KBM-7 (cell line): ENCODE measurements at regions not wholly inside any gene's neighbourhood (a gene's known extent, or its start where the extent isn't known, plus 50 kb on each side); places are given as distances from the start of the nearest gene placed in this dataset.
A peak's percentile ranks its signal among the peaks of the same experiment; 100 is the strongest.
"Not testable (repeated sequence)": the region's sequence is repeated elsewhere in the genome, so short reads cannot be mapped to it uniquely, and the experiment has no call there.

Experiments used
- DNase-seq: peaks from one replicate; pipeline ENCODE4 v3.0.0-alpha.2; 2015
- in situ Hi-C: fragments of 300-500 bp; cut with MboI; formaldehyde crosslinking; loops from 2 replicates; pipeline ENCODE4 v1.14.3; 2020; ENCODE audit warnings: low sequenced_read_pairs, low pct_unique_long_range_greater_than_20kb, mixed read lengths

DNA sequence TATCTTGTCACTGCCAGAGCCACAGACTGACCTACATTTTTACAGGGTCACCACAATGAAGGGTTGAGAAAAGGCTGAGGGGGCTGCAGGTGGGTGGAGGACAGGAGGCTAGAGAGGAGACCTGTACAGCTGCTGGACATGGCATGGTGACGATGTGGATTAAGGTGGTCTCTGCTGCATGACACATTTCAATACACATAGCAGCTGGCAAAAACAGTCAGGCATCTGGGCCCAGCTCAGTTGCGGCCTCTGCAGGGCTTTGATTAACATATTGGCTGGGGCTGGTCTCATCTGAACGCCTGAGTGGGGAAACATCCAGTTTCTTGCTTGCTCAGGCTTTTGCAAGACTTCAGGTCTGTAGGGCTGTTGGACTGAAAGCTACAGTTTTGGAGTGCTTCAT, 265.4 kb upstream of the FOXF1 start:
- no peak for DNase-seq
- in situ Hi-C loops = no loop called here

DNA sequence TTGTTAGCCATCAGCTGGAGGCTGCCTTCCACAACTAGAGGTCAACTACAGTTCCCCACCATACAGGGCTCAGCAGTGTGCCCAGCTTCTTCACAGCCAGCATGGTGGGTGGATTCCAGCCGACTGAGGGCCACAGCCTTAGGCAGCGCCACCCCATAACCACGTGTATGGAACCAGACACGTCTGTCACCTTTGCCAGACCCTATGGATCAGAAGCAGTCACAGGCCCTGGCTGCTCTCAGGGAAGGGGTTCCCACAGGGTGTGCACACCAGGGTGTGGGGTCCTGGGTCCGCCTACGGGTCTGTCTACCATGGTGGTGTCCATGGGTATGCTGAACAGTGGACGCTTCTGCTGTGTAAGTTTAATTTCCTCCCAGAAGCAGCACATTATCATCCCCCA, 265.0 kb upstream of the FOXF1 start:
- DNase-seq = no peak
- in situ Hi-C loops = no loop called here

DNA sequence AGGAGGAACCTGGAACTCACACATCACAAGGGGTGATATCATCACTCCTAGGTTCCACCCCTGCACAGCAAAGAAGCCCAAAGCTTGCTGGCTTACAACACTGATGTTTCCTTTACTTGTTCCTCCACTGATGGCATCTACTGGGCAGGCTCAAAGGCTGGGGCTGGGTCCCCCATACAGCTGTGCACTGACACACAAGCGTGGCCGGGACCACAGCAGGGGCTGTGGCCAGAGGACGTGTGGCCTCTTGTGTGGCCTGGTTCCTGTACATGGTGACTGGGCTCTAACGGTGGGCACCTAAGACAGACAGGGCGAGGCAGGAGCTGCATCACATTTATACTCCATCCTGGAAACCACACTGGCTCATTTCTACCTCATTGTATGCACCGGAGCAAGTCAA, 264.4 kb upstream of the FOXF1 start:
- no peak for DNase-seq

DNA sequence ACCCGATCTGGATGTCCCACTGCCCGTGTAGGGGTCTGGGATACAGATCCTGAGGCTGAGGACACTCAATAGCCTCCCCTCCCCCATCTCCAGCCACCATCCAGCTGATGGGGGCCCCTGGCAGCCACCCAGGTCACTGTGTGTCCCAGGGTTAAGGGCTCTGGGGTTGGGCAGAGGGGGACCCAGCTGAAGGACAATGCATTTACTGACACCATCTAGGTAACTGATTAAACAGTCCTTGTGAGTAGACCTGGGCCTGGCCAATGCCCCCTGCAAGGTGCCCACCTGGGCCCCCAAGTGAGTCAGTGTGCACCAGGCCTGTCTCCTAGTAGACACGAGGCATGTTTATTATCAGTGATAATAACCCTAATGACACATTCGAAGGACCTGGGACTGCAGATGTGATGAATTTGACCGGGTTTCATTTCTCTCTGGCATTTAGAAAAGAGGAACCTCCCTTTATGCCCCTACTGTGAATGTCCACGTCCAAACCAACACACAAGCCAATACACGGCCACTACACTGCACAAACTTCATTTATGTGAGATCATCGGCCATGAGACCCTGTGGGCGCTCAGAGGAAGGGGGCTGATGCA, 261.9 kb upstream of the FOXF1 start:
- in situ Hi-C loops = no loop called here
- DNase-seq = no peak

More for the DNA sequence above, 264.4 kb upstream of the FOXF1 start:
- in situ Hi-C loops = no loop called here

DNA sequence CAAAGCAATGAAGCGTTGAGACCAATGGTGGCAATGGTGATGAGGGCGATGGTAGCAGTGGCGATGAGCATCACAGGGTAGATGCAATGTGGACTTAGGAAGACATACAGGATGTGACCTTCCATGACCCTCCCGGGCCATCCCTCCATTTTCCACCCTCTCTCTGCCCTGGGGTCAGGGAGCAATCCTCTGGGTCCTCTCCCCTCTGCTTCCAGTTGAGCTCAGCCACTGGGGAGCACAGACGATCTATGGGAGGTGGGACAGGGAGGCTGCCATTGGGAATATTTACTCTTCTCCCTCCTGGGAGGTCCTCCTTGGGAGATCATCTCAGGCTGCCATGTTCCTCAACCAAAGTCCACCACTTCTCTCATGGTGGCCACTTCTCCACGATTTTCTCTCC, 260.7 kb upstream of the FOXF1 start:
- in situ Hi-C loops = no loop called here
- DNase-seq = no peak

DNA sequence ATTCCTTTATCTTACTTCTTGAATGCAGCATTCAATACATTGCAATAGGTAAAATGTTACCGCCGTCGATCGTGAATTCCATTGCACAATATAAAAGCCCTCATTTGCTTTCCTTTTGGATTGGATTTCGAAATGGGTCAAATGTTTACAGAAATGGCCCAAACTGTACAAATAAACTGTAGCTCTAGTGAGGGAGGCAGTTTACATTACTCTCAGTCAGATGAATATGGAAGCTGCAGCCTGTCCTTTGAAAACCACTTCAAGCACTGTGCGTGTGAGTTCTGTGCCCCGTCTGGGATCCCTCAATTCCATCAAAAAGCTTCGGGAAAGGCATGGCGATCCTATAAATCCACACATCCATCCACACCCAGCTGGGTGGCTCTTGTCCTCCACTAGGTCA, 258.6 kb upstream of the FOXF1 start:
- in situ Hi-C loops = no loop called here
- DNase-seq = no peak

DNA sequence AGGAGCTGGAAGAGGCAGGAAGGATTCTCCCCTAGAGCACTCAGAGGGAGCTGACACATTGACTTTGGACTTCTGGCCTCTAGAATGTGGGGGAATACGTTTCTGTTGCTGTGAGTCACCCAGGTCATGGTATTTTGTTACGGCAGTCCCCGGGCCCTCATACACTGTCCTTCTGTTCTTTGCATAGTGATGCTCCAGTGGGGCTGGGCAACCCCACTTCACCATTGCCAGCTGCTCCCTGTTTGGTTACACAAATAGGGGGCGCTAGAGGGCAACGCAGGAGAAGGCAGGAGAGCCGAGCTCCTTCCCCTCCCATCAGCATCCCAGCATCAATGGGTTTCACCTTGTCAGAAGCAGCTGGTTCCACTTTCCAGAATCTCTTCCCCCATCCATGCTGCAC, 257.7 kb upstream of the FOXF1 start:
- peak; percentile 10 for DNase-seq
- in situ Hi-C loops = no loop called here

DNA sequence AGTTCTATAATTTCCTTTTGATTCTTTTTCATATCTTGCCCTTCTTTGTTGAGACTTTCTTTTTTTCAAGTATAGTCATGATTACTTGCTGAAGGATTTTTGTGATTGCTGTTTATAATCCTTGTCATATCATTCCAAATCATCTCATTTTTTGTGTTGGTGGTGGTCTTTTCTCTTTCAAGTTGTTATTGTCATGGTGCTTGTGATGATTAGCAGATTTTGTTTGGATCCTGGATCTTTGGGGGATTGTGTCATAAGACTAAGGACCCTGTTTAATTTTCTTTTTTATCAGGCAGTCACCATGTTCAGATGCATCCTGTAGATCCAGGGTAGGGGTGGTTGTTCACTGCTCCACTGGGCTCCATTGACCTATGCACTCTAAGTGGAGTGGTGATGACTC, 254.4 kb upstream of the FOXF1 start:
- in situ Hi-C loops = no loop called here
- DNase-seq = no peak

DNA sequence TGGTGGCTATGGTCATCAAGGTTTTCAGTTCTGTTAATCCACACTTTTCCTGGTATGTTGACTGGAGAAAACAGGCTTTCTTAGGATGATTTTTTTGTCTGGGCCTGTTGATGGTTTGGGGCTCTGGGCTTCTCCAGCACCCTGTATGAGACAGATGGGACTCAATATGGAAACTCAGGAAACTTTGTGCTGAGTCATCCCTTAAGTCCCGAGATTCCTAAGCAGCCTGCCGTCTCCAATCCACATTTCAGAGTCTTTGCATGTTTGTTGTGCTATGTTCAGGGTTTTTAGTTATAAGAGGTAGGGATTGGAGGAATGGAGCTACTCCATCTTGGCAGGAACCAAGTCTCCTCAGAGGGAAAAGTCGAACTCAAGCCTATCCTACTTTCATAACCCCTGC, 253.3 kb upstream of the FOXF1 start:
- in situ Hi-C loops = no loop called here
- no peak for DNase-seq

DNA sequence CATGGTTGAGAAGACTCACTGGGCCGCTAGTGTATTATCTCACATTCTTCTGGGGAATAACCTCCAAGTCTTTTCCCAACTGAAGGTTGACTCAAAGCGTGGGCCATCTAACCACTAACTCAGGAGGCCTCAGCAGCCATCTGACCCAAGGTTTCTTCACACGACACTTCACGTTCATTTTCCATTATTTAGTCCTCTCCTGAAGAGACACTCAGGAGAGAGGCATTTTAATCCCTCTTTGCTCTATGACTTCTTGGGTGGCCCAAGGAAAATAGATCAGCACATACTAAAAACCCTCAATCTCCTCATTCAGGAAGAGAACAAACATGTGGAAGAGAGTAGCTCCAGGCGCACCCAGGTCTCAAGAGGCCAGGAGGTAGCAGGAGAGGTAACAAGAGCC, 252.8 kb upstream of the FOXF1 start:
- in situ Hi-C loops = no loop called here
- no peak for DNase-seq

DNA sequence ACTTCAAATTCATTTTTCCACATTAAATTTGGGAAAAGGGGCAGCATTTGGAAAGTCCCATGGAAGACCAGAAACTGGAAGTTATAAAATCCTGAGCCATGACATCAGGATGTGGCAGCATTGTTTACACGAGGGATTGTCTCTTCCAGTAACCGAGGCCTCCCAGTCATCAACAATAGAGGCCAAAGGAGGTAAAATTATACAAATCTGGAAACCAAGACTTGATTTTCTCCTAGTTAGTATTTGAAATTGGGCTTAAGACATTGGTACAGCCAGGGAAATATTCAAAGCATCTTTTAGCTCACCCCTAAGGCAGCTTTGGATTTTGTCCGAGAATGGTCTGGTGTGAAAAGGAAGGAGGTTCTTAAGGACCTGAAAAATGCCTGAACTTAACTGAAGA, 251.6 kb upstream of the FOXF1 start:
- DNase-seq = no peak
- in situ Hi-C loops = no loop called here

DNA sequence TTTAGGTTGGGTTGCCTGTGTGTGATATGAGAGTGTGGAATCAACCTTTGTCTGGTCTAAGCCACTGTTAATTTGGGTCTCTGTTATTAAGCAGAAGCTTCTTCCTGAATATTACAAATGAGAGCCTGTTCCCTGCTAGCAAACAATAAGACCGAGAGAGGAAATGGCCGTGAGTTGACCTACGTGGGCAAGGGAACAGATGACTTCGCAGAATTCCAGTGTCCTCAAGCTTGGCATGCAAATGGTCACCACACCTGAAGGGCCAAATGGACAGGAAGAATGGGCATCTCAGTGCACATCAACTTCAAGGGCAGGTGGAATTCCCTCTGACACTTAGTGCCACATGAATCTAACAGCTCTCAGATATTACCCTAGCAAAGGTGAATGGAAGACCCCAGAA, 250.8 kb upstream of the FOXF1 start:
- in situ Hi-C loops = no loop called here
- DNase-seq = no peak

DNA sequence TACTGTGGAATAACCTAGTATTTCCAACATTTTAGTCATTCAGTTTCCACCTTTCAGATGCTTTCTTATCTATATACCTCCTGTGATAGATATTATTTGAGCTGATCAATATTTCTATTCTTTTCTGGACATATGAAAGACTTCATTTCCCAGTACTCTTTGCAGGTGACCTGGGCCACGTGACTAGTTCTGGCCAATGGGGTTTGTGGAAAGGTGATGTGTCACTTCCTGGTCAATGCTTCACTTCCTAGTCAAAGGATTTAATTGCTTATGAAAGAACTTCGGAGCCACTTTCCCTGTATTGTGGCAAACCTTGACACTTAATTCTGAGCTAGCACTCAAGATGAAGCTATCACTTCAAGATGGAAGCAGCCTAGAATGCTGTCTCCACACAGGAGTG, 248.9 kb upstream of the FOXF1 start:
- peak; percentile 11 for DNase-seq
- in situ Hi-C loops = no loop called here

DNA sequence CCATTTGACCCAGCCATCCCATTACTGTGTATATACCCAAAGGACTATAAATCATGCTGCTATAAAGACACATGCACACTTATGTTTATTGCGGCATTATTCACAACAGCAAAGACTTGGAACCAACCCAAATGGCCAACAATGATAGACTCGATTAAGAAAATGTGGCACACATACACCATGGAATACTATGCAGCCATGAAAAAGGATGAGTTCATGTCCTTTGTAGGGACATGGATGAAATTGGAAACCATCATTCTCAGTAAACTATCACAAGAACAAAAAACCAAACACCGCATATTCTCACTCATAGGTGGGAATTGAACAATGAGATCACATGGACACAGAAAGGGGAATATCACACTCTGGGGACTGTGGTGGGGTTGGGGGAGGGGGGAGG, 242.7 kb upstream of the FOXF1 start:
- DNase-seq, in situ Hi-C loops: not testable (repeated sequence)

DNA sequence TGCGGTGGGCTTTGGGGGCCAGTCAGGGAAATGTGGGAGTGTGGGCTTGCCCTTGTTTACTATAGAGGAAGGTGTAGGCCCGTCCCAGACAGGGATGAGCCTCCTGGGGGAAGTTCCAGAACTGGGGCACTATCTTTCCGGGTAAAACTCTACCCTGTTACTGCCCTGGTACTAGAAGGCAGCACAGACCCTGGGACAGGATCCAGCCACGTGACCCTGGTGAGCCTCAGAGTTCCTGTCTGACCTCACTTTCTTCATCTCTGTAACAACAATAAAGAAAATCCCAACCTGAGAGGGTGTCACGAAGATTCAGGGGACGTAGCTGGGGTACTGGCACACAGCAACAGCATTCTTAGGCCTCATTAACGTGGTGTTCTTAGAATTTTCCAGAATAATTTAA, 239.6 kb upstream of the FOXF1 start:
- in situ Hi-C loops = no loop called here
- DNase-seq = no peak

DNA sequence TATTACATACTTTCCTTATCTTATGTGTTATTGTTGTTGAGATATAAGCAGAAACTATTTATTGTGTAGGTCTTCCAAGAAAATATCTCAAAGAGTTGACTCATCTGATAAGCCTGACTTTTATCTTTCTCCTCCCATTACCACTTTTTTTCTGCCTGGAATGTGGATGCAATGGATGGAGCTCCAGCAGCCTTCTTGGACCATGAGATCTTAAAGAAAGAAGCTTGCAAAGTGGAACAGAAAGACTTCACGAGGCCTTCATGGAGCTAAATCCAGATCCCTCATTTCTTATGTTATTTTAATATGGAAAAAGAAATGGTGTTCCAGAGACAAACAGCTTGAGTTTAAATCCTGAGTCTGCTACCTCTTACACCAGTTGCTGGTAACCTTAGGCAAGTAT, 237.6 kb upstream of the FOXF1 start:
- in situ Hi-C loops = no loop called here
- DNase-seq = no peak

DNA sequence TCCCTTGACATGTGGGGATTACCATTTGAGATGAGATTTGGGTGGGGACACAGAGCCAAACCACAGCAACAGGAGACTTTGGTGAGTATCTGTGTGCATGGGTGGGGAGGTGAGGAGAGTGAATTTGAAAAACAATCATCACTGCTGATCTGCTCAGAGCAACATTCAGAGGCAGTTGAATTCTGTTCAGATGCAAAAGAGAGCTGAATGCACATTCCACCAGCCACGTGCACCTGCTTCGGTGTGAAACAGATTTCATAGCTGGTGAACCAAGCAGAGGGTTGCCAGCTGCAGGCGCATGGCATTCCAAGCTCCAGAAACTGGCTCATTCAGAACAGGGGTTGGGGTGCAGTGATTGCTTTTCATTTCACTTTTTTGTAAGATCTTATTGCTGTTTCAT, 233.1 kb upstream of the FOXF1 start:
- in situ Hi-C loops = no loop called here

DNA sequence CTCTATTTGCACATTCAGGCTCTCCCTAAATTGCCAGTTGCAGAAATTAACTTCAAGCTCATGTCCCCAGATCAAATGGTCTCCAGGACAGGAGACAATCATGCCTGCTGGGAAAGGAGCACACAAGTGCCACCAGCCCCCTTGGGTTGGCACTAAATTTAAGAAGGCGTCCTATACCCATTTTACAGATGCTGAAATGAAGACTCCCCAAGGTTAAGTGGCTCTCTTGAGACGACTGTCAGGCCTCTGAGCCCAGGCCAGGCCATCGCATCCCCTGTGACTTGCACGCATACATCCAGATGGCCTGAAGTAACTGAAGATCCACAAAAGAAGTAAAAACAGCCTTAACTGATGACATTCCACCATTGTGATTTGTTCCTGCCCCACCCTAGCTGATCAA, 232.5 kb upstream of the FOXF1 start:
- DNase-seq, in situ Hi-C loops: not testable (repeated sequence)

More for the DNA sequence above, 233.1 kb upstream of the FOXF1 start:
- no peak for DNase-seq

DNA sequence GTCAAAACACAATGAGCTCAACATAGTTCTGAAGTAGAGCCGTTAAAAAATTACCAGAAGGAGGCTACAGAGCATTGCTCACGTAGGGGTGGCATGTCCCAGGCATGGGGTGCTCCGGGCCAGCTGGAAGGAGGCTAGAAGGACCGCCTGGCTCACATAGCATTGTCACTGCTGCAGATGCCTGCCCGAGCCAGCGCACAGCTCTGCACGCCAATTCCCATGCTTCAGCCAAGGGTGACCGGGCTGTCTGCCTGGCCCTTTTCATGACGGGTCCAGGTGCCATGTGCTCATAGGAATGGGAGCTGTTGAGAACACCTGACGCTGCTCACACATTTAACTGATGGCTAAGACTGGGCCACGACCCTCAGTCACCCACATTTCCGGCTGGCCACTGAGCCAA, 228.9 kb upstream of the FOXF1 start:
- in situ Hi-C loops = no loop called here

DNA sequence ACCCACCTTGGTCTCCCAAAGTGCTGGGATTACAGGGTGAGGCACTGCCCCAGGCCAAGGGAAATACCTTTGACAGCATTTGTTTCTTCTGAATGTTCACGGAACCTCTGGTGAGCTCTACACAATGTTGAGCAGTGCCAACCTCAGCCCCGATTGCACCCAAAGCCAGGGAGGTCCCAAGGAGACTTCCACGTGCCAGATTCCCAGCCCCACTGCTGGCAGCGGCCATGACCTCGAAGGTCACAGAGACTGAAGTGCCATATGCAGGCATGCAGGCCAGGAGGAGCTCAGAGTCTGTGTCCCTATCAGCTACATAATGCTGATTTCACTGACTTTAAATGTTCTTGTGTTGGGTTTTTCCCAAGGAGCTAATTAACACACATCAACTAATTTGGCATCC, 226.4 kb upstream of the FOXF1 start:
- DNase-seq = no peak
- in situ Hi-C loops = no loop called here

More for the DNA sequence above, 228.9 kb upstream of the FOXF1 start:
- no peak for DNase-seq

DNA sequence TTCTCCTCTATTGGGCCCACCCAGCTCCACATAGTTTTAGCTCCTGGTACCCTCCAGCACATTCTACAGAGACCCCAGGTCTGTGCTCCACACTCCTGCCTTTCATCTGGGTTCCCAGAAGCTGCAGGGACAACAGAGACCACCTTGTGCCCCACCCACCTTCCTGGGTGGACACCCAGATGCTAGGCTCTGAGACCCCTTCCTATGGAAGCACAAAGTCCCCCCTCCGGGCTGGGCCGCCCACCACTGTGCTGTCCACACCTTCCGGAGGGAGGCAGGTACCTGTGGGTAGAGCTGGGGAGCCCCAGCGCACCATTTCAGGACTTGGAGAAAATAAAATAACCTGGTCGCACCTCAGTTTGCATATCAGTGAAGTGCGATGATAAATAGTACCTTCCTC, 224.9 kb upstream of the FOXF1 start:
- in situ Hi-C loops = no loop called here
- no peak for DNase-seq
